IPS-NIHi11 (cell line): ENCODE measurements at regions not wholly inside any gene's neighbourhood (a gene's known extent, or its start where the extent isn't known, plus 50 kb on each side); places are given as distances from the start of the nearest gene placed in this dataset.
"Not testable (repeated sequence)": the region's sequence is repeated elsewhere in the genome, so short reads cannot be mapped to it uniquely, and the experiment has no call there.

Experiments
- DNase-seq: peaks from one replicate; pipeline ENCODE4 v3.0.0; 2012; ENCODE audit warnings: mixed read lengths, low spot score

GRCh38 chr14:86973177-86973576 lies 1019.8 kb downstream of the GALC start:
- no peak for DNase-seq

GRCh38 chr14:86971292-86971691 lies 1021.7 kb downstream of the GALC start:
- DNase-seq: no peak

- peak; percentile 19 for DNase-seq
Observed at GRCh38 chr14:86961106-86961716, 1031.8 kb downstream of the GALC start.

GRCh38 chr14:86955771-86956354 lies 1037.1 kb downstream of the GALC start:
- DNase-seq: no peak

- no peak for DNase-seq
Observed at GRCh38 chr14:86954623-86955022, 1038.4 kb downstream of the GALC start.

GRCh38 chr14:86946446-86946845 lies 1046.5 kb downstream of the GALC start:
- DNase-seq: no peak

- DNase-seq: no peak
Observed at GRCh38 chr14:86944434-86944833, 1048.5 kb downstream of the GALC start.

GRCh38 chr14:86943391-86944365 lies 1049.3 kb downstream of the GALC start:
- DNase-seq: no peak

- DNase-seq: no peak
Observed at GRCh38 chr14:86942936-86943335, 1050.0 kb downstream of the GALC start.

- no peak for DNase-seq
Observed at GRCh38 chr14:86940106-86940505, 1052.9 kb downstream of the GALC start.

GRCh38 chr14:86938320-86938719 lies 1054.7 kb downstream of the GALC start:
- no peak for DNase-seq

- DNase-seq: no peak
Observed at GRCh38 chr14:86936556-86936955, 1056.4 kb downstream of the GALC start.

- no peak for DNase-seq
Observed at GRCh38 chr14:86935241-86935885, 1057.6 kb downstream of the GALC start.

- no peak for DNase-seq
Observed at GRCh38 chr14:86933958-86934595, 1058.9 kb downstream of the GALC start.

GRCh38 chr14:86933460-86933859 lies 1059.5 kb downstream of the GALC start:
- no peak for DNase-seq

GRCh38 chr14:86915406-86915805 lies 1077.6 kb downstream of the GALC start:
- no peak for DNase-seq

- DNase-seq: no peak
Observed at GRCh38 chr14:86912709-86913108, 1080.3 kb downstream of the GALC start.

GRCh38 chr14:86911486-86911885 lies 1081.5 kb downstream of the GALC start:
- no peak for DNase-seq

GRCh38 chr14:86905386-86905926 lies 1087.5 kb downstream of the GALC start:
- not testable (repeated sequence) for DNase-seq

- DNase-seq: no peak
Observed at GRCh38 chr14:86902176-86902950, 1090.6 kb downstream of the GALC start.
